ENCODE measurements at regions not wholly inside any gene's neighbourhood (a gene's known extent, or its start where the extent isn't known, plus 50 kb on each side); places are given as distances from the start of the nearest gene placed in this dataset.

- no peak for DNase-seq (ENCODE audit: low spot score)
Measured at GRCh38 chr2:38450509-38450908, 73.4 kb upstream of the ATL2 start.

GRCh38 chr2:38448692-38449410 lies 71.8 kb upstream of the ATL2 start:
- DNase-seq (ENCODE audit: low spot score), result no peak

GRCh38 chr2:38446906-38447561 lies 70.0 kb upstream of the ATL2 start:
- DNase-seq (ENCODE audit: low spot score), result no peak

GRCh38 chr2:38446418-38446817 lies 69.3 kb upstream of the ATL2 start:
- no peak for DNase-seq (ENCODE audit: low spot score)

GRCh38 chr2:38444247-38444646 lies 67.2 kb upstream of the ATL2 start:
- no peak for DNase-seq (ENCODE audit: low spot score)

- DNase-seq (ENCODE audit: low spot score), result no peak
Measured at GRCh38 chr2:38442643-38443541, 65.8 kb upstream of the ATL2 start.

GRCh38 chr2:38441346-38441745 lies 64.3 kb upstream of the ATL2 start:
- DNase-seq (ENCODE audit: low spot score), result no peak

- DNase-seq (ENCODE audit: low spot score), result no peak
Measured at GRCh38 chr2:38440655-38441054, 63.6 kb upstream of the ATL2 start.

GRCh38 chr2:38439863-38440262 lies 62.8 kb upstream of the ATL2 start:
- no peak for DNase-seq (ENCODE audit: low spot score)

- DNase-seq (ENCODE audit: low spot score), result peak; percentile 51
Measured at GRCh38 chr2:38438883-38439612, 62.0 kb upstream of the ATL2 start.

- no peak for DNase-seq (ENCODE audit: low spot score)
Measured at GRCh38 chr2:38438133-38438882, 61.2 kb upstream of the ATL2 start.

- DNase-seq (ENCODE audit: low spot score), result no peak
Measured at GRCh38 chr2:38436227-38436664, 59.2 kb upstream of the ATL2 start.

GRCh38 chr2:38435775-38436174 lies 58.7 kb upstream of the ATL2 start:
- DNase-seq (ENCODE audit: low spot score), result no peak

GRCh38 chr2:38434595-38434994 lies 57.5 kb upstream of the ATL2 start:
- no peak for DNase-seq (ENCODE audit: low spot score)

- DNase-seq (ENCODE audit: low spot score), result no peak
Measured at GRCh38 chr2:38433607-38433975, 56.5 kb upstream of the ATL2 start.

- no peak for DNase-seq (ENCODE audit: low spot score)
Measured at GRCh38 chr2:38432820-38433606, 55.9 kb upstream of the ATL2 start.

GRCh38 chr2:38430597-38431207 lies 53.6 kb upstream of the ATL2 start:
- no peak for DNase-seq (ENCODE audit: low spot score)

GRCh38 chr2:38430196-38430595 lies 53.1 kb upstream of the ATL2 start:
- no peak for DNase-seq (ENCODE audit: low spot score)

GRCh38 chr2:38427936-38428335 lies 50.9 kb upstream of the ATL2 start:
- DNase-seq (ENCODE audit: low spot score), result no peak

GRCh38 chr2:38427054-38427453 lies 50.0 kb upstream of the ATL2 start:
- no peak for DNase-seq (ENCODE audit: low spot score)

Data from ureter (tissue), 1 donor.